ENCODE measurements at regions not wholly inside any gene's neighbourhood (a gene's known extent, or its start where the extent isn't known, plus 50 kb on each side); places are given as distances from the start of the nearest gene placed in this dataset.
A peak's percentile ranks its signal among the peaks of the same experiment; 100 is the strongest.

DNA sequence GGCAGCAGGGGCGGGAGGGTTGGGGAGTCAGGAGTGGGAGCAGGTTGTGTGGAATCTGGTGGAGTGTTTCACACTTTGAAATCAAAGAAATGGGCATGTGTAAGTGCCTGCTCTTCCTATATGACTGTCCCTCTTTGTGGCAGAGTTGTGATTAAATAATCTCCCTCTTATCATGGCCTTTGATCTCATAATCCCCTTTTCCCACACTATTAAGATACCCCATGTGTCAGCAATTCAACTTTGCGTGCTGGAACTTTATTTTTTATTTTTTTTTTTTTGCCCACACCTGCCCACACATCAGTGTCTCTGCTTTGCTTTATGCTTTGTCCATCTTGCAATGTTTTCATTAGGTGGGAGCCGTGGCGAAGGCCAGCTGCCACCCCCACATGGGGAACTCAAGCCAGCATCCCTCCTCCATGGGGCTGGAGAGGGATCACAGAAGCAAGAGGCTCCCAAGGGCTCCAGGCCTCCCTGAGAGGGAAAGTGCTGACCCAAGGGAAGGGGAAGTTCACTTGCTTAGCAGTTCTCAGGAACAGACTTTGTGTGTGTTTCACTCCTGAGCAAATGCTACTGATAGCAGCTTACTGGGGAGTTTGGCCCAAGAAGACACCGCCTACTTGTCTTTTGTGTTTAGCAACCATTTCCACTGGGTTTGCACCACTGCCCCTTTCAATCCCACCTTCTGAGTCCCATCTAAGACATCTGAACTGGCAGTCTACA lies 243.4 kb downstream of the BCL11A start:
- in situ Hi-C loops (cut with MboI; ENCODE audit: low pct_ligation_motif_present in 1 of 4, low pct_unique_long_range_greater_than_20kb in 1 of 4, low sequenced_read_pairs in 3 of 4) (no loop called here), intact Hi-C loops (cut with DNase I; ENCODE audit: low total_unique reads) (no loop called here)
- no peak overlapping the region for H3K27ac ChIP-seq
- 88 to 93% methylated on average over 4 to 5 of the region's 5 CpGs for WGBS, 2 donors (ENCODE audit: low coverage in 1 of 2)
- H3K4me1 ChIP-seq = peaks cover 0 to 23% (median 9%) of the 10 kb centered on the region in 4 donors
- no peak for TF ChIP-seq POLR2A (IDR thresholded peaks at IDR 0.05)
- no peak for TF ChIP-seq POLR2AphosphoS5 (IDR thresholded peaks at IDR 0.05)
- TF ChIP-seq EP300 (IDR thresholded peaks at IDR 0.05; ENCODE audit: low read depth) = no peak
- TF ChIP-seq, protein P1, sequence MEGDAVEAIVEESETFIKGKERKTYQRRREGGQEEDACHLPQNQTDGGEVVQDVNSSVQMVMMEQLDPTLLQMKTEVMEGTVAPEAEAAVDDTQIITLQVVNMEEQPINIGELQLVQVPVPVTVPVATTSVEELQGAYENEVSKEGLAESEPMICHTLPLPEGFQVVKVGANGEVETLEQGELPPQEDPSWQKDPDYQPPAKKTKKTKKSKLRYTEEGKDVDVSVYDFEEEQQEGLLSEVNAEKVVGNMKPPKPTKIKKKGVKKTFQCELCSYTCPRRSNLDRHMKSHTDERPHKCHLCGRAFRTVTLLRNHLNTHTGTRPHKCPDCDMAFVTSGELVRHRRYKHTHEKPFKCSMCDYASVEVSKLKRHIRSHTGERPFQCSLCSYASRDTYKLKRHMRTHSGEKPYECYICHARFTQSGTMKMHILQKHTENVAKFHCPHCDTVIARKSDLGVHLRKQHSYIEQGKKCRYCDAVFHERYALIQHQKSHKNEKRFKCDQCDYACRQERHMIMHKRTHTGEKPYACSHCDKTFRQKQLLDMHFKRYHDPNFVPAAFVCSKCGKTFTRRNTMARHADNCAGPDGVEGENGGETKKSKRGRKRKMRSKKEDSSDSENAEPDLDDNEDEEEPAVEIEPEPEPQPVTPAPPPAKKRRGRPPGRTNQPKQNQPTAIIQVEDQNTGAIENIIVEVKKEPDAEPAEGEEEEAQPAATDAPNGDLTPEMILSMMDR (IDR thresholded peaks at IDR 0.05) = no peak
- H3K4me3 ChIP-seq = no peak overlapping the region
- H3K36me3 ChIP-seq = no peaks in the 10 kb centered on the region
- no peak for DNase-seq
- no peaks in the 10 kb centered on the region for H3K9me3 ChIP-seq
- H3K27me3 ChIP-seq = no peaks in the 10 kb centered on the region

DNA sequence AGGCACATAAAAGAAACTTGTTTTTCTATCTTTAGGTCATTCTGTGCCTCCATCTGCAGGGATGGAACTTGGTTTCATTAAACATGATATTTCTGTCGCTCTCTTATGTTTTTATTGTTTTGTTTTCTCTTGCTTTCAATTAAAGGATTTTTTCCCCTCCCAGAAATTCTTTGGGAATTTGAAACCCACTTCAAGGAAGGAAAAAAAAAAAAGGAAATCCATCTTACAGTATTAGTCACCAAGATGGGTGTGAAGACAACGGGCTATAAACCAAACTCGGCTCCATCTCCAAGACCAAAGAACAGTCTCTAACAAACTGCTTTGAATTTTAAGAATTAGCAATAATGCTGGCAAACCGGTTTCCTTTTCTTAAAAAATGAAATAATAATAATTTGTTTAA lies 244.1 kb downstream of the BCL11A start:
- H3K36me3 ChIP-seq = no peaks in the 10 kb centered on the region
- intact Hi-C loops (cut with DNase I; ENCODE audit: low total_unique reads) (no loop called here), in situ Hi-C loops (cut with MboI; ENCODE audit: low pct_ligation_motif_present in 1 of 4, low pct_unique_long_range_greater_than_20kb in 1 of 4, low sequenced_read_pairs in 3 of 4) (no loop called here)
- no peak for DNase-seq
- H3K9me3 ChIP-seq = no peaks in the 10 kb centered on the region
- H3K4me3 ChIP-seq = no peak overlapping the region
- TF ChIP-seq POLR2A (IDR thresholded peaks at IDR 0.05) (no peak), POLR2AphosphoS5 (IDR thresholded peaks at IDR 0.05) (no peak), EP300 (IDR thresholded peaks at IDR 0.05; ENCODE audit: low read depth) (no peak)
- TF ChIP-seq, protein P1 (IDR thresholded peaks at IDR 0.05) = no peak
- no peaks in the 10 kb centered on the region for H3K27me3 ChIP-seq
- peaks cover 0 to 23% (median 9%) of the 10 kb centered on the region in 4 donors for H3K4me1 ChIP-seq
- WGBS, 2 donors (ENCODE audit: low coverage in 1 of 2) = 65 to 71% methylated on average over 4 of the region's 4 CpGs
- H3K27ac ChIP-seq = no peak overlapping the region

DNA sequence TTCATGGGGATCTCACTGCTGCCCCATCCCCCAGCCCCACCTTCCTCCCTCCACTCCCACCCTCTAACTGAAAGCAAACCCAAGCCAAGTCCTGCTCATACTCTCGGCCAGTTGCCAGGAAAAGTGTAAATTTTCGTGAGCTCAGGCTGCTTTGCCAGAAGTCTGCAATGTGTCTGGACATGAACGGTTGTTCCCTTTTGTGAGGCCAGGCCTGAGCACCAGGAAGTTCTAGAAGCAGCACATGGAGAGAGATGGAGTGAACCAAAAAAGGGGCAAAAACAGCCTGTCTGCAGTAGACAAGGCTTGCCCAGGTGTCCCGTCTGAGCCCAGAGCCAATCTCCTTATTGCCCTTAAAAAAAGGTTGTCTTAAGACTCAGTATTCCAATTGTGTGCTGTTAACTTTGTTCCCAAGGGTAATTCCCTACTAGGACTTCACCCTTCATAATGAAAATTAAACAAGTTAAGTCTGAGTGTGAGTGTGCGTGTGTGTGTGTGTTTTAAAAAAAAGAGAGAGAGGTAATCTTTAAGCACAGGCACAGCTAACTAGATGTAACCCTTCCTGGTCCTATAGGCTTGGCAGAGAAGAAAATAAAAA lies 247.1 kb downstream of the BCL11A start:
- intact Hi-C loops (cut with DNase I; ENCODE audit: low total_unique reads) (no loop called here), in situ Hi-C loops (cut with MboI; ENCODE audit: low pct_ligation_motif_present in 1 of 4, low pct_unique_long_range_greater_than_20kb in 1 of 4, low sequenced_read_pairs in 3 of 4) (no loop called here)
- DNase-seq = peak; percentile 46
- no peaks in the 10 kb centered on the region for H3K36me3 ChIP-seq
- H3K4me1 ChIP-seq = peaks cover 0 to 23% (median 9%) of the 10 kb centered on the region in 4 donors
- no peaks in the 10 kb centered on the region for H3K9me3 ChIP-seq
- WGBS, 2 donors (ENCODE audit: low coverage in 1 of 2) = 20 to 39% methylated on average over 5 of the region's 5 CpGs
- no peak overlapping the region for H3K4me3 ChIP-seq
- no peaks in the 10 kb centered on the region for H3K27me3 ChIP-seq
- H3K27ac ChIP-seq = peak overlapping the region; percentile 22 to 61 (median 46)
- no peak for TF ChIP-seq POLR2A (IDR thresholded peaks at IDR 0.05)
- no peak for TF ChIP-seq POLR2AphosphoS5 (IDR thresholded peaks at IDR 0.05)
- TF ChIP-seq EP300 (IDR thresholded peaks at IDR 0.05; ENCODE audit: low read depth) = no peak
- TF ChIP-seq, protein P1 (IDR thresholded peaks at IDR 0.05) = no peak

DNA sequence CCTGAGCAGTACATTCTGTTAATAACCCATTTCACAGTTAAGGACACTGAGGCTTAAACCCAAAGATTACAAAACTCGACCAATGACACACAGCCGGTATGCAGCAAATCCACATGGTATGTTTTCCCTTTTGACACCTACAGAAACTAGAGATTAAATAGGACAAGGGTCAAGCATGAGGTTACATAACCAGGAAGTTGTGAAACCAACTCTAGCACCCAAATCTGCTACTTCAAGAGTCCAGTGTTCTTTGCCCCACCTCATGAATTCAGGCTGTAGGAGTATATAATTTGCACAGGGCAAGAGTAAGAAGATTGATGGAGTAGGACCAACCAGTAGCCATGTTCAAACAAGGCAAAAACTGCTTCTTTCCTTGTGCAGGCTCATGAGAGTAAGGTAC lies 249.8 kb downstream of the BCL11A start:
- H3K27me3 ChIP-seq = no peaks in the 10 kb centered on the region
- no peak for DNase-seq
- WGBS, 2 donors (ENCODE audit: low coverage in 1 of 2) = 60 to 86% methylated on average over 2 of the region's 2 CpGs
- TF ChIP-seq POLR2AphosphoS5 (IDR thresholded peaks at IDR 0.05) (peak in 1 of 3 donors; percentile 7), EP300 (IDR thresholded peaks at IDR 0.05; ENCODE audit: low read depth) (no peak)
- no peaks in the 10 kb centered on the region for H3K36me3 ChIP-seq
- H3K4me1 ChIP-seq = peaks cover 0 to 26% (median 9%) of the 10 kb centered on the region in 4 donors
- in situ Hi-C loops (cut with MboI; ENCODE audit: low pct_ligation_motif_present in 1 of 4, low pct_unique_long_range_greater_than_20kb in 1 of 4, low sequenced_read_pairs in 3 of 4) = no loop called here
- intact Hi-C loops (cut with DNase I; ENCODE audit: low total_unique reads) = no loop called here
- no peaks in the 10 kb centered on the region for H3K9me3 ChIP-seq
- no peak overlapping the region for H3K4me3 ChIP-seq
- no peak overlapping the region for H3K27ac ChIP-seq

Measured in transverse colon (tissue), 4 donors.